Mammary epithelial cell (primary cell): ENCODE measurements at regions not wholly inside any gene's neighbourhood (a gene's known extent, or its start where the extent isn't known, plus 50 kb on each side); places are given as distances from the start of the nearest gene placed in this dataset.

ENCODE experiments used
- EZH2 ChIP-seq: IDR thresholded peaks from 2 replicates; pipeline ENCODE4 v1.6.1; 2012; ENCODE audit warnings: low read length, inconsistent platforms, borderline replicate concordance
- TF ChIP-seq, protein P1 (sequence below), 2 donors: IDR thresholded peaks in 1 of 2; conservative IDR thresholded peaks in 1 of 2; 2 replicates each; pipeline ENCODE4 v1.5.1; 2011 to 2012; ENCODE audit warnings: inconsistent platforms in 2 of 2, low read length in 2 of 2, mild to moderate bottlenecking in 2 of 2, control low read depth in 1 of 2, low read depth in 1 of 2; ENCODE audit not compliant: insufficient read depth in 1 of 2; ENCODE audit errors: extremely low read depth in 1 of 2

DNA sequence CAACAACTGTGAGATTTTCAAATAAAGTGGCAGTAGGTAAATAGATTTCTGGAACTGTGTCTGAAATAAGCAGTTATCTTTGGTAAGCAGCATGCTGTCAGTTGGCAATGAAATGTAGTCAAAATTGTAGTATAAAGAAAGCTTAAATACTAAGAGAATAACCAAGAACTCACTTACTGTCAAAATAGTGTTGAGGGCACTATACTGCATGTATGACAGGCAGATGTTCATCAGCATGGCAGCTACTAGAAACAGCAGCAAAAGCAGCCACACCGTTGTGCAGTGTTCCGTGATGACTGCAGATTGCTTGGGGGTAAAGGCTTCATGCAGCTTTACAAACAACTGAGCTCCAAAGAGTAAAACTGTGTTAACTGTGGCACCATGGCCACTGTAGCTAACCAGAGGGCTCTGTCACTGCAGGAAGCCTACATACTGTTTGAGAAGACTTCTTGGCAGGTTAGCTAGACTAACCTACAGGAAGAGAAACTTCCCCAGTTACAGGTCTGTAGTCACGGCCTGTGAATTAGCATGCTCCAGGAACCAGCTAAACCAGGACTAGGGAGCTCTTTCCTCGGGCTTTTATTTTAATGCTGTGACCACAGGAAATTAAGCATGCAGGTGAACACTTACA is 459.7 kb downstream of the TBL1XR1 start:
- TF ChIP-seq, protein P1, sequence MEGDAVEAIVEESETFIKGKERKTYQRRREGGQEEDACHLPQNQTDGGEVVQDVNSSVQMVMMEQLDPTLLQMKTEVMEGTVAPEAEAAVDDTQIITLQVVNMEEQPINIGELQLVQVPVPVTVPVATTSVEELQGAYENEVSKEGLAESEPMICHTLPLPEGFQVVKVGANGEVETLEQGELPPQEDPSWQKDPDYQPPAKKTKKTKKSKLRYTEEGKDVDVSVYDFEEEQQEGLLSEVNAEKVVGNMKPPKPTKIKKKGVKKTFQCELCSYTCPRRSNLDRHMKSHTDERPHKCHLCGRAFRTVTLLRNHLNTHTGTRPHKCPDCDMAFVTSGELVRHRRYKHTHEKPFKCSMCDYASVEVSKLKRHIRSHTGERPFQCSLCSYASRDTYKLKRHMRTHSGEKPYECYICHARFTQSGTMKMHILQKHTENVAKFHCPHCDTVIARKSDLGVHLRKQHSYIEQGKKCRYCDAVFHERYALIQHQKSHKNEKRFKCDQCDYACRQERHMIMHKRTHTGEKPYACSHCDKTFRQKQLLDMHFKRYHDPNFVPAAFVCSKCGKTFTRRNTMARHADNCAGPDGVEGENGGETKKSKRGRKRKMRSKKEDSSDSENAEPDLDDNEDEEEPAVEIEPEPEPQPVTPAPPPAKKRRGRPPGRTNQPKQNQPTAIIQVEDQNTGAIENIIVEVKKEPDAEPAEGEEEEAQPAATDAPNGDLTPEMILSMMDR (conservative IDR thresholded peaks at IDR 0.05 in 1 of 2, IDR thresholded peaks at IDR 0.05 in 1 of 2; ENCODE audit: extremely low read depth in 1 of 2, insufficient read depth in 1 of 2, low read depth in 1 of 2, low read length in 2 of 2) = no peak
- TF ChIP-seq EZH2 = no peak
